GM23248 (cell line): ENCODE measurements at regions not wholly inside any gene's neighbourhood (a gene's known extent, or its start where the extent isn't known, plus 50 kb on each side); places are given as distances from the start of the nearest gene placed in this dataset.

Source experiments
- DNase-seq: peaks from one replicate; pipeline ENCODE4 v3.0.0-alpha.2; 2015
- H2AFZ ChIP-seq: fragments of 200-600 bp; sonication (generic); 2 replicates; pipeline ENCODE4 v1.6.1; 2016; ENCODE audit warnings: antibody characterized with exemption
- H3F3A ChIP-seq: fragments of 200-600 bp; sonication (generic); 2 replicates; pipeline ENCODE4 v1.6.1; 2016; ENCODE audit warnings: mild to moderate bottlenecking, antibody characterized with exemption, mixed run types; ENCODE audit not compliant: insufficient read depth
- H3K27ac ChIP-seq: fragments of 200-600 bp; sonication (generic); 2 replicates; pipeline ENCODE4 v1.5.1; 2016; ENCODE audit warnings: mild to moderate bottlenecking
- H3K27me3 ChIP-seq: fragments of 200-600 bp; sonication (generic); replicated peaks from 2 replicates; pipeline ENCODE4 v1.6.1; 2016; ENCODE audit warnings: mild to moderate bottlenecking; ENCODE audit not compliant: insufficient read depth
- H3K36me3 ChIP-seq: fragments of 200-600 bp; sonication (generic); 2 replicates; pipeline ENCODE4 v1.6.1; 2016; ENCODE audit warnings: low read depth, mild to moderate bottlenecking
- H3K4me1 ChIP-seq: fragments of 200-600 bp; sonication (generic); 2 replicates; pipeline ENCODE4 v1.6.1; 2016; ENCODE audit warnings: mild to moderate bottlenecking; ENCODE audit not compliant: insufficient read depth
- H3K4me2 ChIP-seq: fragments of 200-600 bp; sonication (generic); one replicate; pipeline ENCODE4 v1.6.1; 2016; ENCODE audit warnings: mild to moderate bottlenecking; ENCODE audit not compliant: unreplicated experiment
- H3K4me3 ChIP-seq: fragments of 200-600 bp; sonication (generic); 2 replicates; pipeline ENCODE4 v1.5.1; 2016; ENCODE audit warnings: mild to moderate bottlenecking
- H3K79me2 ChIP-seq: fragments of 200-600 bp; sonication (generic); 2 replicates; pipeline ENCODE4 v1.6.1; 2016; ENCODE audit warnings: mild to moderate bottlenecking; ENCODE audit not compliant: insufficient read depth
- H3K9ac ChIP-seq: fragments of 200-600 bp; sonication (generic); 2 replicates; pipeline ENCODE4 v1.6.1; 2016; ENCODE audit warnings: mild to moderate bottlenecking
- H3K9me2 ChIP-seq: fragments of 200-600 bp; sonication (generic); 2 replicates; pipeline ENCODE4 v1.6.1; 2016; ENCODE audit warnings: mixed run types, mild to moderate bottlenecking, moderate library complexity; ENCODE audit not compliant: insufficient read depth
- H3K9me3 ChIP-seq: fragments of 200-600 bp; sonication (generic); one replicate; pipeline ENCODE4 v1.6.1; 2017; ENCODE audit warnings: low read depth
- H4K20me1 ChIP-seq: fragments of 200-600 bp; sonication (generic); 2 replicates; pipeline ENCODE4 v1.6.0; 2016; ENCODE audit not compliant: insufficient read depth
- EZH2 ChIP-seq: fragments of 200-600 bp; sonication (generic); IDR thresholded peaks from 2 replicates; pipeline ENCODE4 v1.6.1; 2018; ENCODE audit warnings: antibody characterized with exemption, mild to moderate bottlenecking; ENCODE audit not compliant: insufficient read depth, poor library complexity, severe bottlenecking
- EZH2phosphoT487 ChIP-seq: fragments of 200-600 bp; sonication (generic); IDR thresholded peaks from 2 replicates; pipeline ENCODE4 v1.6.1; 2018; ENCODE audit warnings: antibody characterized with exemption, moderate library complexity, mild to moderate bottlenecking, low read depth; ENCODE audit not compliant: insufficient read depth
- WGBS, 2 experiments: methylation state at CpG; one replicate each; pipeline ENCODE4 v1.1.6; 2015 to 2017; ENCODE audit warnings: low lambda C conversion rate in 2 of 2, low coverage in 1 of 2; ENCODE audit errors: missing lambda C conversion rate in 2 of 2; 5-methylcytosine and 5-hydroxymethylcytosine counted together
- in situ Hi-C: fragments of 300-500 bp; cut with MboI; formaldehyde crosslinking; loops from 2 replicates; pipeline ENCODE4 v1.15.0; 2020

- no peaks in the 10 kb centered on the region for H3K9me3 ChIP-seq
- in situ Hi-C loops: no loop called here
- WGBS, 2 experiments: 44 to 66% methylated on average over 1 of the region's 1 CpG
- no peaks in the 10 kb centered on the region for H3K79me2 ChIP-seq
- DNase-seq: no peak
- H3K27me3 ChIP-seq: no peaks in the 10 kb centered on the region
- no peaks in the 10 kb centered on the region for H3F3A ChIP-seq
- no peaks in the 10 kb centered on the region for H3K9me2 ChIP-seq
- H4K20me1 ChIP-seq: no peaks in the 10 kb centered on the region
- no peak overlapping the region for H3K4me2 ChIP-seq
- H3K4me3 ChIP-seq: no peak overlapping the region
- H3K36me3 ChIP-seq: no peaks in the 10 kb centered on the region
- no peak overlapping the region for H2AFZ ChIP-seq
- no peak overlapping the region for H3K9ac ChIP-seq
- no peak for TF ChIP-seq EZH2phosphoT487
- no peak for TF ChIP-seq EZH2
- no peak overlapping the region for H3K27ac ChIP-seq
- no peaks in the 10 kb centered on the region for H3K4me1 ChIP-seq
These were observed 258.6 kb upstream of the TMPO start for GRCh38 chr12:98256830-98257229.

- no peak overlapping the region for H3K4me3 ChIP-seq
- no peak overlapping the region for H3K9ac ChIP-seq
- no peaks in the 10 kb centered on the region for H3K36me3 ChIP-seq
- no peaks in the 10 kb centered on the region for H3K79me2 ChIP-seq
- 3 to 5% methylated on average over 5 of the region's 5 CpGs for WGBS, 2 experiments
- H3K4me1 ChIP-seq: no peaks in the 10 kb centered on the region
- no peak overlapping the region for H2AFZ ChIP-seq
- no peaks in the 10 kb centered on the region for H4K20me1 ChIP-seq
- H3K9me3 ChIP-seq: no peaks in the 10 kb centered on the region
- DNase-seq: no peak
- no peak overlapping the region for H3K4me2 ChIP-seq
- in situ Hi-C loops: no loop called here
- H3K27me3 ChIP-seq: no peaks in the 10 kb centered on the region
- no peak overlapping the region for H3K27ac ChIP-seq
- no peak for TF ChIP-seq EZH2
- no peak for TF ChIP-seq EZH2phosphoT487
- H3F3A ChIP-seq: no peaks in the 10 kb centered on the region
- no peaks in the 10 kb centered on the region for H3K9me2 ChIP-seq
These were observed 255.7 kb upstream of the TMPO start for GRCh38 chr12:98259693-98260092.

- Histone ChIP-seq H3K9me2 (no peaks in the 10 kb centered on the region), H3K4me2 (no peak overlapping the region), H3K4me1 (no peaks in the 10 kb centered on the region), H3F3A (no peaks in the 10 kb centered on the region), H3K9me3 (no peaks in the 10 kb centered on the region), H3K79me2 (no peaks in the 10 kb centered on the region), H3K36me3 (no peaks in the 10 kb centered on the region), H3K4me3 (no peak overlapping the region), H3K27me3 (no peaks in the 10 kb centered on the region), H3K27ac (no peak overlapping the region), H4K20me1 (no peaks in the 10 kb centered on the region), H2AFZ (no peak overlapping the region), H3K9ac (no peak overlapping the region)
- in situ Hi-C loops: no loop called here
- no peak for TF ChIP-seq EZH2
- TF ChIP-seq EZH2phosphoT487: no peak
- WGBS, 2 experiments: 9% methylated on average over 5 of the region's 5 CpGs
- DNase-seq: no peak
These were observed 255.1 kb upstream of the TMPO start for GRCh38 chr12:98260276-98260675.

- Histone ChIP-seq H3K27me3 (no peaks in the 10 kb centered on the region), H3F3A (no peaks in the 10 kb centered on the region), H3K4me1 (no peaks in the 10 kb centered on the region), H3K27ac (no peak overlapping the region), H3K9me3 (no peaks in the 10 kb centered on the region), H3K36me3 (no peaks in the 10 kb centered on the region), H3K9ac (no peak overlapping the region), H3K4me3 (no peak overlapping the region), H2AFZ (no peak overlapping the region), H3K4me2 (no peak overlapping the region), H3K9me2 (no peaks in the 10 kb centered on the region), H3K79me2 (no peaks in the 10 kb centered on the region), H4K20me1 (no peaks in the 10 kb centered on the region)
- no peak for DNase-seq
- in situ Hi-C loops: no loop called here
- no peak for TF ChIP-seq EZH2
- no peak for TF ChIP-seq EZH2phosphoT487
- 20 to 28% methylated on average over 6 of the region's 6 CpGs for WGBS, 2 experiments
These were observed 252.5 kb upstream of the TMPO start for GRCh38 chr12:98262902-98263301.

- Histone ChIP-seq H2AFZ (no peak overlapping the region), H3F3A (no peaks in the 10 kb centered on the region), H3K36me3 (no peaks in the 10 kb centered on the region), H3K9ac (no peak overlapping the region), H3K79me2 (no peaks in the 10 kb centered on the region), H3K4me1 (no peaks in the 10 kb centered on the region), H3K9me3 (no peaks in the 10 kb centered on the region), H3K4me3 (no peak overlapping the region), H3K27me3 (no peaks in the 10 kb centered on the region), H3K27ac (no peak overlapping the region), H3K4me2 (no peak overlapping the region), H3K9me2 (no peaks in the 10 kb centered on the region), H4K20me1 (no peaks in the 10 kb centered on the region)
- TF ChIP-seq EZH2 (no peak), EZH2phosphoT487 (no peak)
- in situ Hi-C loops: no loop called here
- 12% methylated on average over 5 of the region's 5 CpGs for WGBS, 2 experiments
- no peak for DNase-seq
These were observed 240.8 kb upstream of the TMPO start for GRCh38 chr12:98274430-98275130.
